ENCODE measurements at regions not wholly inside any gene's neighbourhood (a gene's known extent, or its start where the extent isn't known, plus 50 kb on each side); places are given as distances from the start of the nearest gene placed in this dataset.

- no peak for TF ChIP-seq CTCF (IDR thresholded peaks at IDR 0.05; ENCODE audit: low read depth, low read length)
- no peak for TF ChIP-seq EZH2phosphoT487 (IDR thresholded peaks at IDR 0.05; ENCODE audit: low read depth)
Observed at GRCh38 chr1:228811712-228812305, 76.5 kb downstream of the RHOU start.

Data from OCI-LY3 (cell line).